NCI-H2081 treated with DMSO at 0.1 percent for 48 hours (cell line): ENCODE measurements at regions not wholly inside any gene's neighbourhood (a gene's known extent, or its start where the extent isn't known, plus 50 kb on each side); places are given as distances from the start of the nearest gene placed in this dataset.

ENCODE experiments used
- DNase-seq: peaks from one replicate; lab custom pipeline; 2025; lab: John Stamatoyannopoulos, UW

DNA sequence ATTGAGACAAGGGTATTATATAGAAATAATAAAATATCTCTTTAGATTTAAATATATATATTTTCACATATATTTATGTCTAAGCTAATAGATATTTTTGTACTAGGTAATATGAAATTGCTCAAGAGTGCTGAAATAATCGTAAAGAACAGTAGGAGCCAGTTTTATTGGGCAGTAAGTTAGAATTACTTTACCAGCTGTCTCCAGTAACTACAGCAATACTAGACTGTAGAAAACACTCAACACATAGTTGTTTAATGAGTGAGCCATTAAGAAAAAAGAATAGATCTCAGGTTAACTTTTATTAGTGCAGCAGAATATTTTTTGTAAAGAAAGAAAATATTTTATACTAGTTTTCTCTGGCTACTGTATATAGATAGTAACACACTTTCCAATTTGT, 715.2 kb downstream of the TRIML1 start:
- DNase-seq: no peak

DNA sequence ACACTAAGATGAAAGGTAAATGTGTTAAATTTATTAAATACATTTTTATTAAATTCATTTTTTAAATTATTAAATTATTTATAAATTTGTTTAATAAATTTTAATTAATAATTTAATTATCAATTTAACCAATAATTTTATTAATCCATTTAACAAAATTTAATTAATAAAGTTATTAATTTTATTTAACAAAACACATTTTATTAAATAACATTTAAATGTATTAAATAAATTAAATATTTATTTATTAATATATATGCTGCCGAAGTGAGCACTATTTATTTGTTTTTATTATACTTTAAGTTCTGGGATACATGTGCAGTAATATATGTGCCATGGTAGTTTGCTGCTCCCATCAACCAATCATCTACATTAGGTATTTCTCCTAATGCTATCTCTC, 719.5 kb downstream of the TRIML1 start:
- no peak for DNase-seq

- DNase-seq: no peak
These were observed 725.5 kb downstream of the TRIML1 start for GRCh38 chr4:188864741-188865140.

GRCh38 chr4:188867796-188868195, 728.6 kb downstream of the TRIML1 start:
- DNase-seq: no peak

- no peak for DNase-seq
These were observed 730.3 kb downstream of the TRIML1 start for GRCh38 chr4:188869581-188869980.

- DNase-seq: no peak
These were observed 733.6 kb downstream of the TRIML1 start for GRCh38 chr4:188872809-188873208.

GRCh38 chr4:188876881-188877280, 737.6 kb downstream of the TRIML1 start:
- DNase-seq: no peak

DNA sequence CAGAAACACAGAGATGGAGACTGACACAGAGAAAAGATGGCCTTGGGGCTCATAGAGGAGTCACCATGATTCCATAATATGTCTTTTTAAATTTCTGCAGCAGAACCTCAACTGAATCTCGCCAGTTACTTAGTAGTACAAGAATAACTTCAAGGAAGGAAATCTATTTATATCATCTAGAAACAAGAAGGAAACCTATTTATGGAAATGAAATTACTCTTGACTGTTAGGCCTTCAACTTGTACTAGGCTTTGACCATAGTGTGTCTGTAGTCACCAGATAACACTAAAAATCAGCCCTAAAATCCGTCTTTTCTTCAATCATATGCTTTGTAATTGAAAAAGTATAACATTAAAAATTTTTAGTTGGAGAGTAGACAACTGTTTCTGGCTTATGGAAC, 740.4 kb downstream of the TRIML1 start:
- no peak for DNase-seq

GRCh38 chr4:188887905-188888304, 748.7 kb downstream of the TRIML1 start:
- DNase-seq: no peak

GRCh38 chr4:188892837-188893236, 753.6 kb downstream of the TRIML1 start:
- no peak for DNase-seq

DNA sequence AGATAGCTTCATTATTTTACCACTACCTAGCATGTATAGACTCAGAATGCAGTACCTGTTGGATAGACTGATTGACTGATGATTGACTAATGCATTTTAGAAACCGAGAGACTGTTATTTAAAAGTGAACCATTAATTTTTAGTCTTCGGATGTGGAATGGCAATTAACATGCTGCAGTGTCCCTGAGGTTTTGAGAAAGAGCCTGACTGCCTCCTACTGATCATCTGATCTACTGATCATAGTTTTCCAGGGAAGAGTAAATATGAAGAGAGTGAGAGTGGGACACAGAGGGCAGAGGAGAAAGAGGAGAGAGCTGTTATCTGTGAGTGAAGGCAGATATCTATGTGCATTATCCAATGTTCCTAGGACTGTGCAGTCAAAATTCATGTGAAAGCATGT, 764.7 kb downstream of the TRIML1 start:
- DNase-seq: no peak

DNA sequence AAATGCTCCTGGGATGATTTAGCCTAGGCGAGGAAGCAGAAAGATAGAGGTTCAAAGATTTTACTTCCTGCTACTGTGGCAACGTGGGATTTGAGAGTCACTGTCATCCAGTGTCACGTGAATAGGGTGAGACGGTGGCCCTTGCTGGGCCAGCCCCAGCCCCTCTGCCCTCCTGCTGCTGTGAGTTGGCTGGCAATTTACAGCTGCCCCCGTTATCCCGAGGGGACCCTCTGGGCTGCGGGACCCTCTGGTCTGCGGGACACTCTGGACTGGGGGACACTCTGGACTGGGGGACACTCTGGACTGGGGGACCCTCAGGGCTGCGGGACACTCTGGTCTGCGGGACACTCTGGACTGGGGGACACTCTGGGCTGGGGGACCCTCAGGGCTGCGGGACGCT, 765.4 kb downstream of the TRIML1 start:
- DNase-seq: no peak

GRCh38 chr4:188905248-188905647, 766.0 kb downstream of the TRIML1 start:
- DNase-seq: no peak

DNA sequence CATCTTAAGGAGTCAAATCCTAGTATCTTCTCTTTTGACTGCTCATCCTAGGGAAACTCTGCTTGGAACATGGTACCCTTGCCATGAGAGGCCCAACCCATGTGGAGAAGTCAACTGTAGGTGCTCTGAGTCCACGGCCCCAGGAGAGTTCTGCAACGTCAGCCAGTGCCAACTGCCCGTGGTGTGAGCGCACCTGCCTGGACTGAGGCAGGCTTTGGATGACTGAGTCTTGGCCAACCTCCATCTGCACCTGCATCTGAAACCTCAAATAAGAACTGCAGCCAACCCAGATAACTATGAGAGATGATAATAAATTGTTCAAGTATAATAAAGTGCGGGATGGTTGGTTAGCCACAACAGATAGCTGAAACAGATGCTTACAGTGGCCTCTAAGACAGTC, 772.0 kb downstream of the TRIML1 start:
- no peak for DNase-seq

DNA sequence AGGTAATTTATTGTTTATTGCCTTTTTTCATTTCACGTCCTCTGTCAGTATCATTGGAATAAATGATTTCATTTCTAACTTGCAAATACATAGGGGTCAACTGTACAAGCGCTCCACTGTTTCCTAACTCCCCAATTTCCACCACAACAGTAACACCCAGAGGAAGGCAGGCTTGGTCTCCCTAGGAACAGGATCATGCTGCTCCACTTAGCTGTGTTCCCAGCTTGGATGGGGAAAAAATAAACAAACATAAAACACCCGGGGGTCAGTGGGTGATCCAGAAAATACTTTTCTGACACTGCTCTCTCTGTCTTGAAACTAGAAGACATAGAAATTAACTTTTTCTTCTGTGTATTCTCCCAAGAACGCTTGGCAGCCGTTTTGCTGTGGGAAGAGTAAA, 772.5 kb downstream of the TRIML1 start:
- DNase-seq: no peak

DNA sequence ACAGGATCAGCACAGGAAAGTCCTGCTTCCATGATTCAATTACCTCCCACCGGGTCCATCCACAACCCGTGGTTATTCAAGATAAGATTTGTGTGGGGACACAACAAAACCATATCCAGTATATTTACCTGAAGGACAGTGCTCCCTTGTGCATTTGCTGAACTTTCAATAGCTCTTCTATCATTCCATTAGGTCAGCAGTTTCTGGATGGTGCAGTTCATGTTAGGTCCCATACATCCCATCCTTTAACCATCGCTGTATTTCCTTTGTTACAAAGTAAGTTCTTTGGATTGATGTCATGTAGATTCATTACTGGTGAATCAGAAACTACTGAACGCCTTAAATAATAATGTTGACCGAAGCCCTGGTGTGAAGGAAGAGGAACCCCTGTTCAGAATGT, 775.9 kb downstream of the TRIML1 start:
- no peak for DNase-seq

DNA sequence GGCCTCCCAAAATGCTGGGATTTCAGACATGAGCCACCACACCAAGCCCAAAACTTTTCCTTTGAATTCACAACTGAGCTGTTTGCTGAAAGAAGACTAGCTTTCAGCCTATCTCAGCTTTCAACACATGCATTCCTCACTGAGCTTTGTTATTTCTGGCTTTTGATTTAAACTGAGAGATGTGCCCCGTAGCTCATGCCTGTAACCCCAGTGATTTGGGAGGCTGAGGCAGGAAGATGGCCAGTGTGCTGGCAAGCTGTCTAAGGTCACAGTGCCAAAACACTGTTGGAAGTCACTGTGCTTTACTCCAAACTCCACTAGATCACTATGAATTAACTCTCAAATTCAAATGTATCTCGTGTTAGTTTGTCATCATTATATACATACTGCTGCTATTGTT, 779.5 kb downstream of the TRIML1 start:
- DNase-seq: no peak

DNA sequence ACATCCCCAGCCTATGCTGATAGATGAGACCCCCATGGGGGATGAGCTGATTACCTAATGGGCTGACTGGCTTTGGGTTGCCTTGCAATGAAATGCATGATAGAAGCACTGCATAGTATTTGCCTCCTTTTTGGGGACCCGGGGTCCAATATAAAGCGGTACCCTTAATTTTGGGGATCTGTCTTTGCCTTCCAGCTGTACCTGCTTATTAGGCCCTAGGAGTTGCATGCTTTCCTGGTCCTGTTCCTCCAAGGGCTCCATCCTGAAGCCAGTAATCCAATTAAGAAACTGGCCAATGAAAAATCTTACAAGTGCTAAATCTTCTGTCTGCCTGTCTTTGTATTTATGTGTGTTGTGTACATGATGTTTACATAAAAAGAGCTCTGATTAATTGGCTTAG, 791.6 kb downstream of the TRIML1 start:
- DNase-seq: no peak

DNA sequence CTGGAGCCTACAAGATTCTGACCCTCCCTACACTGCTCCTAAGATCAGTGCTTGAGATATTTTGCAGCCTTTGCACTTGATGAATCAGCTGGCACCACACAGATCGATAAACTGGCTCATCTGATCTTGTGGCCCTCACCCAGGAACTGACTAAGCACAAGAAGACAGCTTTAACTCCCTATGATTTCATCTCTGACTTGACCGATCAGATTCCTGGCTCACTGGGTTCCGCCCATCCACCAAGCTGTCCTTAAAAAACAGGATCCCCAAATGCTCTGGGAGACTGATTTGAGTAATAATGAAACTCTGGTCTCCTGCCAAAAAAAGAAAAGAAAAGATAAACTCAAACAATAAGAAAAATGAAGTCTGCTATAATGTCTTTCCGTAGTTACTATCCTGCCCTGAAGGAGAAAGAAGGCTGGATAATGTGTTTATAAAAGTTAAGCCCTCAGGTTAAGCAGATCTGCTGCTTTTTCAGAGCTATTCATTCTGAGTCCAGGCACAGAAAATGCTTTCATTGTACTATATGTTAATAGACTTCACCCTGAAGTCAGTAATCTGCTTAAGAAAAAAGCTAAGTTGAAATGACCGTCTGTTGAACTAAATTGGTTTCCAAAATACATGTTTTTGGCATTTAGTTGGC, 795.2 kb downstream of the TRIML1 start:
- DNase-seq: no peak

DNA sequence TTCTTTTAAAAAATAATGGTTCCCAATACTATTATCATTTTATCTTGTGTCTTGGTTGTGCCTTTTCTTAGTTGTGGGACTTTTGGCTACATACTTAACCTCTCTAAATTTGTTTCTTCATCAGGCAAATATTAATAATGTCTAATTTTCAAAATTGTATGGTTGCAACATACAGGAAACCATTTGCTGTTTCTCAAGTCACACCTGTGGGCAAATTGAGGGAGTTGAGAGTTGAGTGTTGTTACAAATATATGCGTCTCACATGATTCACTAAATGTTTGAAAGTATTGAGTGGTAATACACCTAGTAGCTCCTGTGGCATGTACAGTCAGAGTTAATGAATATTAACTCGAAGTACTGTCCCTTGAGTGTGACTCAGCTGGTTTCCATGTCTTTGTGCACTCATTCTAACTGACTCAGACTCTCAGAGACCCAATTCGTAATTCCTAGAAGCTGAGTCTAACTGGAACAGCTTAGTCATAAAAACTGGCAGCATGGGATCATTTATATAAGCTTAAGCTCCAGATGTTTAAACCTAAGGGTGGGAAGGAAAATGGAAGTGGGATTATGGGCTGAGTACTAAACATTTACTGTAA, 802.4 kb downstream of the TRIML1 start:
- DNase-seq: no peak

DNA sequence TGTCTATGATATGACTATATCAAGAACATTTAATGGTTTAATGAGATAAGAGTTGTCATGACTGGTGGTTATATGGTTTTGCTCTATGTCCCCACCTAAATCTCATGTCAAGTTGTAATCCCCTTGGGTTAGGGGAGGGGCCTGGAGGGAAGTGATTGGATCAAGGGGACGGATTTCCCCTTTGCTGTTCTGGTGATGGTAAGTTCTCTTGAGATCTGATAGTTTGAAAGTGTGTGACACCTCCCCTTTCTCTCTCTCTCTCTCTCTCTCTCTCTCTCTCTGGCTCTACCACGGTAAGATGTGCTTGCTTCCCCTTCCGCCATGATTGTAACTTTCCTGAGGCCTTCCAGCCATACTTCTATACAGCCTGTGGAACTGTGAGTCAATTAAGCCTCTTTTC, 803.4 kb downstream of the TRIML1 start:
- no peak for DNase-seq

- DNase-seq: no peak
These were observed 810.4 kb downstream of the TRIML1 start for GRCh38 chr4:188949596-188949995.

GRCh38 chr4:188955066-188955465, 815.8 kb downstream of the TRIML1 start:
- no peak for DNase-seq

DNA sequence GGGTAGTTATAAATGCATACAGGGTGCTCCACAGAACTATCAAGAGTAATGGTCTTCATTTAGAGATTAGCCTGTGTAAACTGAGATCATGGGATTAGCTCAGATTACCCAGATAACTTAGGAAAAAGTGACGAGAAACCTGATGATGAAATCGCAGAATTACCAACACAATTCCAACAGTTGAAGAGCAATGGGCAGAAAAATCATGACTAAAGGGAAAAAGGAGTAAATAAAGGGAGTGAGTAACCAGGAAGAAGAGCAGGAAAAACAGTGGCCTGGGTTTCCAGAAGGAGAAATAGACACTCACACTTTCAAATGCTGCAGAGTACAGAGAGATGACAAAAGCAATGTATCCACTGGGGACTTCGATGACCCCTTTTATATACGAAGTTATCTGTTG, 817.3 kb downstream of the TRIML1 start:
- no peak for DNase-seq
